NCI-H510A treated with DMSO at 0.1 percent for 48 hours (cell line): ENCODE measurements at regions not wholly inside any gene's neighbourhood (a gene's known extent, or its start where the extent isn't known, plus 50 kb on each side); places are given as distances from the start of the nearest gene placed in this dataset.

Source experiments
- DNase-seq: peaks from one replicate; lab custom pipeline; 2025; lab: John Stamatoyannopoulos, UW

- peak; percentile 94 for DNase-seq
These were observed 53.3 kb upstream of the LNX1 start for GRCh38 chr4:53644607-53645006.
